GM19438 (cell line): ENCODE measurements at regions not wholly inside any gene's neighbourhood (a gene's known extent, or its start where the extent isn't known, plus 50 kb on each side); places are given as distances from the start of the nearest gene placed in this dataset.

Experiments
- ATAC-seq: cut with Tn5 transposase; IDR thresholded peaks from one replicate; pipeline ENCODE4 v1.9.1; 2021; ENCODE audit warnings: low read depth; ENCODE audit not compliant: unreplicated experiment

DNA sequence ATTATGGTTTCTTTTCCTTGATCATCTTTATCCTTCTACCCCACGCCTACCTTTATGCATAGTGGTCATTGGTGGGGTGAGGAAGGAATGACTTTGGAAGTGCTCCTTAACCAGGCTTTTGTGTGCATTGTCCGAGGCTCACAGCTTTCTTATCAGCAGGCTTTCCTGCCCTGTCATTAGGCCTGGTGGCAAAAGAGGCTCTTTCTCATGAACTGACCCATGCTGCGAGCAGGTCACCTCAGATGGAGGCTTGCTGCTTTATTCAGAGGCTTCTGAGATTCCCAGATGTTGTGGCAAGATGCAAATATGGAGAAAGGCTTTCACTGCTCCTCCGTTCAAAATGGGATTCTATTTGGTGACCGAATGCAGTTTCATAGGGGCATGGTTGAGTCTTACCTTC is 57.4 kb upstream of the DMRTA1 start:
- ATAC-seq, result no peak

DNA sequence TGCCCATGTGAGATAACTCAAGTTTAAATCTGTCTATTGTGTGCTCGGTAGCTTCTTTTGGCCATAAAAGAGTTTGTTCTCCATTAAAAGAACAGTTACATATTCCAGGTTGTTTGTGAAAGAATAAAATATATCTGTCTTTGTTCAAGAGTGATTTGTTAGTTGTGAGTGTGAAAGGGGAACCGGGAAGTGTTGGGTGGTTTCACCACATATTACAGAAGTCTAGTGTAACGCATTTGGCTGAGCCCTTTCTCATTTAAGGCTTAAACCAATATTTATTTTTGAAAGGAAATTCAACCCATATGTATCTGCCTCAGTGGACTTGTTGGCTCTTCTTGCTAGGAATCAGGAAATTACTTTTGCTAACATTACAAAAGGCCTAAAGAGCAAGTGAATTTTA is 54.1 kb upstream of the DMRTA1 start:
- no peak for ATAC-seq

DNA sequence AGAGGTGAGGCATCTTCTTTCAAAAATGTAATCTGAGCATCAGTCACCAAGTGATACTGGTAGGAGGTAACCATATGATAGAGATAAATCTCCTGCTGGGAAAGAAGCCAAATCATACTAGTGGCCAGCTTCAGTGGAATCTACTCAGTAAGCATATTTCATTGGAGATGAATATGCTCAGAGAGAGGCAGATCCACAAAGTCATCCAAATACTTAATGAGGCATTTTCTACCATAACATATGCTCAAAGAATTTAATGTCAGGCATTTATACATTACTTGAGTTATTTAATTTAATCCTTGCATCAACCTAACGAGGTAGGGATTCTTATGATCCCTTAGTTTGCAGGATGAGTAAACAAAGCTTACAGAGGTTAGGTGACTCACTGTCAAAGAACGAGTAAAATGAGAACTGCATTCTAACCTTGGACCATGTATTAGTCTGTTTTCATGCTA is 50.9 kb upstream of the DMRTA1 start:
- ATAC-seq, result no peak
